ENCODE measurements at regions not wholly inside any gene's neighbourhood (a gene's known extent, or its start where the extent isn't known, plus 50 kb on each side); places are given as distances from the start of the nearest gene placed in this dataset.

DNA sequence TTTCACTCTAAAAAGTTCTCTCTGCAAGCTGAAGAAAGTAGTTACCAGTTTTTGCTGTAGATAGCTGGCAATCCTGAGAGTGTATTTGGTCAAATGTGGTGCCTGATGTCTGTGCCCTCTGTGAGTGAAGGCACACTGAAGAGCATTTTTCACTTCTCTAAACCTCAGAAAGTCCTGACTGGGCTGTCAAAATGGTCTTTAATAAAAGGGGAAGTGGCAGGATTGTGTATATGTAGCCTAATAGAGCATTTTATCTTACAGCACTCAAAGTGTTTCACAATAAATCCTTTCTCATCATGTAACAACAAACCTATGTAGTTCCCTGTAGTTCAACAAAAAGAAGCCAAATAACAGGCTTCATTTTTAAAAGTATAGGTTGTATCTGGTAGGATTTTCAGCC is 1552.3 kb upstream of the SLC39A10 start (continued):
- TF ChIP-seq, protein P1, sequence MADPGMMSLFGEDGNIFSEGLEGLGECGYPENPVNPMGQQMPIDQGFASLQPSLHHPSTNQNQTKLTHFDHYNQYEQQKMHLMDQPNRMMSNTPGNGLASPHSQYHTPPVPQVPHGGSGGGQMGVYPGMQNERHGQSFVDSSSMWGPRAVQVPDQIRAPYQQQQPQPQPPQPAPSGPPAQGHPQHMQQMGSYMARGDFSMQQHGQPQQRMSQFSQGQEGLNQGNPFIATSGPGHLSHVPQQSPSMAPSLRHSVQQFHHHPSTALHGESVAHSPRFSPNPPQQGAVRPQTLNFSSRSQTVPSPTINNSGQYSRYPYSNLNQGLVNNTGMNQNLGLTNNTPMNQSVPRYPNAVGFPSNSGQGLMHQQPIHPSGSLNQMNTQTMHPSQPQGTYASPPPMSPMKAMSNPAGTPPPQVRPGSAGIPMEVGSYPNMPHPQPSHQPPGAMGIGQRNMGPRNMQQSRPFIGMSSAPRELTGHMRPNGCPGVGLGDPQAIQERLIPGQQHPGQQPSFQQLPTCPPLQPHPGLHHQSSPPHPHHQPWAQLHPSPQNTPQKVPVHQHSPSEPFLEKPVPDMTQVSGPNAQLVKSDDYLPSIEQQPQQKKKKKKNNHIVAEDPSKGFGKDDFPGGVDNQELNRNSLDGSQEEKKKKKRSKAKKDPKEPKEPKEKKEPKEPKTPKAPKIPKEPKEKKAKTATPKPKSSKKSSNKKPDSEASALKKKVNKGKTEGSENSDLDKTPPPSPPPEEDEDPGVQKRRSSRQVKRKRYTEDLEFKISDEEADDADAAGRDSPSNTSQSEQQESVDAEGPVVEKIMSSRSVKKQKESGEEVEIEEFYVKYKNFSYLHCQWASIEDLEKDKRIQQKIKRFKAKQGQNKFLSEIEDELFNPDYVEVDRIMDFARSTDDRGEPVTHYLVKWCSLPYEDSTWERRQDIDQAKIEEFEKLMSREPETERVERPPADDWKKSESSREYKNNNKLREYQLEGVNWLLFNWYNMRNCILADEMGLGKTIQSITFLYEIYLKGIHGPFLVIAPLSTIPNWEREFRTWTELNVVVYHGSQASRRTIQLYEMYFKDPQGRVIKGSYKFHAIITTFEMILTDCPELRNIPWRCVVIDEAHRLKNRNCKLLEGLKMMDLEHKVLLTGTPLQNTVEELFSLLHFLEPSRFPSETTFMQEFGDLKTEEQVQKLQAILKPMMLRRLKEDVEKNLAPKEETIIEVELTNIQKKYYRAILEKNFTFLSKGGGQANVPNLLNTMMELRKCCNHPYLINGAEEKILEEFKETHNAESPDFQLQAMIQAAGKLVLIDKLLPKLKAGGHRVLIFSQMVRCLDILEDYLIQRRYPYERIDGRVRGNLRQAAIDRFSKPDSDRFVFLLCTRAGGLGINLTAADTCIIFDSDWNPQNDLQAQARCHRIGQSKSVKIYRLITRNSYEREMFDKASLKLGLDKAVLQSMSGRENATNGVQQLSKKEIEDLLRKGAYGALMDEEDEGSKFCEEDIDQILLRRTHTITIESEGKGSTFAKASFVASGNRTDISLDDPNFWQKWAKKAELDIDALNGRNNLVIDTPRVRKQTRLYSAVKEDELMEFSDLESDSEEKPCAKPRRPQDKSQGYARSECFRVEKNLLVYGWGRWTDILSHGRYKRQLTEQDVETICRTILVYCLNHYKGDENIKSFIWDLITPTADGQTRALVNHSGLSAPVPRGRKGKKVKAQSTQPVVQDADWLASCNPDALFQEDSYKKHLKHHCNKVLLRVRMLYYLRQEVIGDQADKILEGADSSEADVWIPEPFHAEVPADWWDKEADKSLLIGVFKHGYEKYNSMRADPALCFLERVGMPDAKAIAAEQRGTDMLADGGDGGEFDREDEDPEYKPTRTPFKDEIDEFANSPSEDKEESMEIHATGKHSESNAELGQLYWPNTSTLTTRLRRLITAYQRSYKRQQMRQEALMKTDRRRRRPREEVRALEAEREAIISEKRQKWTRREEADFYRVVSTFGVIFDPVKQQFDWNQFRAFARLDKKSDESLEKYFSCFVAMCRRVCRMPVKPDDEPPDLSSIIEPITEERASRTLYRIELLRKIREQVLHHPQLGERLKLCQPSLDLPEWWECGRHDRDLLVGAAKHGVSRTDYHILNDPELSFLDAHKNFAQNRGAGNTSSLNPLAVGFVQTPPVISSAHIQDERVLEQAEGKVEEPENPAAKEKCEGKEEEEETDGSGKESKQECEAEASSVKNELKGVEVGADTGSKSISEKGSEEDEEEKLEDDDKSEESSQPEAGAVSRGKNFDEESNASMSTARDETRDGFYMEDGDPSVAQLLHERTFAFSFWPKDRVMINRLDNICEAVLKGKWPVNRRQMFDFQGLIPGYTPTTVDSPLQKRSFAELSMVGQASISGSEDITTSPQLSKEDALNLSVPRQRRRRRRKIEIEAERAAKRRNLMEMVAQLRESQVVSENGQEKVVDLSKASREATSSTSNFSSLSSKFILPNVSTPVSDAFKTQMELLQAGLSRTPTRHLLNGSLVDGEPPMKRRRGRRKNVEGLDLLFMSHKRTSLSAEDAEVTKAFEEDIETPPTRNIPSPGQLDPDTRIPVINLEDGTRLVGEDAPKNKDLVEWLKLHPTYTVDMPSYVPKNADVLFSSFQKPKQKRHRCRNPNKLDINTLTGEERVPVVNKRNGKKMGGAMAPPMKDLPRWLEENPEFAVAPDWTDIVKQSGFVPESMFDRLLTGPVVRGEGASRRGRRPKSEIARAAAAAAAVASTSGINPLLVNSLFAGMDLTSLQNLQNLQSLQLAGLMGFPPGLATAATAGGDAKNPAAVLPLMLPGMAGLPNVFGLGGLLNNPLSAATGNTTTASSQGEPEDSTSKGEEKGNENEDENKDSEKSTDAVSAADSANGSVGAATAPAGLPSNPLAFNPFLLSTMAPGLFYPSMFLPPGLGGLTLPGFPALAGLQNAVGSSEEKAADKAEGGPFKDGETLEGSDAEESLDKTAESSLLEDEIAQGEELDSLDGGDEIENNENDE (IDR thresholded peaks at IDR 0.05; ENCODE audit: insufficient replicate concordance, low read length) = no peak
- TF ChIP-seq POLR2AphosphoS5 (IDR thresholded peaks at IDR 0.05; ENCODE audit: low read depth, low read length) (no peak), KDM1A (IDR thresholded peaks at IDR 0.05; ENCODE audit: borderline replicate concordance, low read length) (no peak), BACH1 (IDR thresholded peaks at IDR 0.05; ENCODE audit: low read length) (no peak), SP4 (IDR thresholded peaks at IDR 0.05; ENCODE audit: low read length) (no peak), CHD1 (IDR thresholded peaks at IDR 0.05; ENCODE audit: low read depth, low read length) (no peak), SP1 (IDR thresholded peaks at IDR 0.05; ENCODE audit: low read depth, low read length) (no peak), PHF8 (conservative IDR thresholded peaks at IDR 0.05; ENCODE audit: low read depth, low read length) (no peak), SIN3A (conservative IDR thresholded peaks at IDR 0.05 in 1 of 2, IDR thresholded peaks at IDR 0.05 in 1 of 2; ENCODE audit: low read depth in 1 of 2, low read length in 2 of 2) (no peak)
